PC-3 (cell line): ENCODE measurements at regions not wholly inside any gene's neighbourhood (a gene's known extent, or its start where the extent isn't known, plus 50 kb on each side); places are given as distances from the start of the nearest gene placed in this dataset.

Experiments
- CTCF ChIP-seq: fragments of 300-600 bp; sonication (generic); conservative IDR thresholded peaks from 2 replicates; pipeline ENCODE4 v1.5.1; 2017; ENCODE audit warnings: antibody characterized with exemption, low read depth, mild to moderate bottlenecking, low read length
- EZH2 ChIP-seq: fragments of 300-600 bp; sonication (generic); IDR thresholded peaks from one replicate; pipeline ENCODE4 v1.6.1; 2017; ENCODE audit warnings: antibody characterized with exemption, mild to moderate bottlenecking, low read length; ENCODE audit not compliant: unreplicated experiment

- TF ChIP-seq CTCF (no peak), EZH2 (no peak)
Observed at GRCh38 chr18:77191071-77191751, 58.4 kb upstream of the GALR1 start.
